MV-4-11 (cell line): ENCODE measurements at regions not wholly inside any gene's neighbourhood (a gene's known extent, or its start where the extent isn't known, plus 50 kb on each side); places are given as distances from the start of the nearest gene placed in this dataset.
"Not testable (repeated sequence)": the region's sequence is repeated elsewhere in the genome, so short reads cannot be mapped to it uniquely, and the experiment has no call there.

ENCODE experiments used
- DNase-seq: peaks from one replicate; lab custom pipeline; 2025; lab: John Stamatoyannopoulos, UW

- no peak for DNase-seq
These were observed 124.0 kb downstream of the CETN3 start for GRCh38 chr5:90285581-90285980.

GRCh38 chr5:90284375-90284774 is 125.2 kb downstream of the CETN3 start:
- DNase-seq: no peak

- DNase-seq: no peak
These were observed 130.5 kb downstream of the CETN3 start for GRCh38 chr5:90279091-90279490.

GRCh38 chr5:90274216-90274615 is 135.3 kb downstream of the CETN3 start:
- no peak for DNase-seq

- DNase-seq: no peak
These were observed 141.9 kb downstream of the CETN3 start for GRCh38 chr5:90267646-90268045.

- no peak for DNase-seq
These were observed 144.1 kb downstream of the CETN3 start for GRCh38 chr5:90265545-90265857.

GRCh38 chr5:90264689-90265544 is 144.6 kb downstream of the CETN3 start:
- DNase-seq: peak; percentile 35

- DNase-seq: no peak
These were observed 146.3 kb downstream of the CETN3 start for GRCh38 chr5:90263102-90263820.

GRCh38 chr5:90251447-90251846 is 158.1 kb downstream of the CETN3 start:
- DNase-seq: no peak

GRCh38 chr5:90248640-90249039 is 160.9 kb downstream of the CETN3 start:
- no peak for DNase-seq

GRCh38 chr5:90243848-90244247 is 165.7 kb downstream of the CETN3 start:
- not testable (repeated sequence) for DNase-seq

GRCh38 chr5:90233476-90233875 is 176.1 kb downstream of the CETN3 start:
- no peak for DNase-seq

- no peak for DNase-seq
These were observed 177.9 kb downstream of the CETN3 start for GRCh38 chr5:90231688-90232087.

- no peak for DNase-seq
These were observed 181.9 kb downstream of the CETN3 start for GRCh38 chr5:90227683-90228082.

GRCh38 chr5:90226433-90227099 is 183.0 kb downstream of the CETN3 start:
- no peak for DNase-seq

GRCh38 chr5:90224342-90224741 is 185.2 kb downstream of the CETN3 start:
- DNase-seq: no peak

- DNase-seq: no peak
These were observed 185.8 kb downstream of the CETN3 start for GRCh38 chr5:90223756-90224155.

- no peak for DNase-seq
These were observed 187.6 kb downstream of the CETN3 start for GRCh38 chr5:90221951-90222350.

GRCh38 chr5:90220554-90220953 is 189.0 kb downstream of the CETN3 start:
- no peak for DNase-seq

- DNase-seq: no peak
These were observed 194.6 kb downstream of the CETN3 start for GRCh38 chr5:90214991-90215390.

GRCh38 chr5:90208323-90208722 is 201.2 kb downstream of the CETN3 start:
- DNase-seq: not testable (repeated sequence)

GRCh38 chr5:90201923-90202322 is 207.6 kb downstream of the CETN3 start:
- DNase-seq: no peak
